ENCODE measurements at regions not wholly inside any gene's neighbourhood (a gene's known extent, or its start where the extent isn't known, plus 50 kb on each side); places are given as distances from the start of the nearest gene placed in this dataset.

GRCh38 chr6:98566126-98566525, 268.2 kb upstream of the POU3F2 start:
- in situ Hi-C loops (cut with HindIII; ENCODE audit: low pct_unique_long_range_greater_than_20kb, low sequenced_read_pairs): no loop called here
- no peak for DNase-seq (ENCODE audit: low read depth)

- in situ Hi-C loops (cut with HindIII; ENCODE audit: low pct_unique_long_range_greater_than_20kb, low sequenced_read_pairs): no loop called here
- no peak for DNase-seq (ENCODE audit: low read depth)
Measured at GRCh38 chr6:98572579-98572978, 261.8 kb upstream of the POU3F2 start.

DNA sequence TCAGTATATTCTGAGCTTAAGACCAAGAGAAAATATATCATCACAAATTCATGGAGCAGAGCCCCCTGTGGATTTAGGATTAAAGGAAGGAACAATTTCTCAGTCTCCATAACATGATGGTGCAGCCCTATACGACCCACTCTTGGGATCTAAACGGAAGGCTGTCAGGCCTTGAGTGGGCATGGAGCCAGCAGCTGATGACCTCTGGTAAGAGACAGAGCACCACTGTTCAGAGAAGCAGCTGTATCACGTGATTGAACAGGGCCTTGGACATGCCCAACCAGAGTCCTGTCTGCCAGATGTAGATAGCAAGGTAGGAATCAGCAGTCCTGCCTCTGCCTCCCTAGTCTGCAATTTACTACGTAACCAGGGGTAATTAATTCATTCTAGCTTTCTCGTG, 259.4 kb upstream of the POU3F2 start:
- no peak for DNase-seq (ENCODE audit: low read depth)
- in situ Hi-C loops (cut with HindIII; ENCODE audit: low pct_unique_long_range_greater_than_20kb, low sequenced_read_pairs): no loop called here

DNA sequence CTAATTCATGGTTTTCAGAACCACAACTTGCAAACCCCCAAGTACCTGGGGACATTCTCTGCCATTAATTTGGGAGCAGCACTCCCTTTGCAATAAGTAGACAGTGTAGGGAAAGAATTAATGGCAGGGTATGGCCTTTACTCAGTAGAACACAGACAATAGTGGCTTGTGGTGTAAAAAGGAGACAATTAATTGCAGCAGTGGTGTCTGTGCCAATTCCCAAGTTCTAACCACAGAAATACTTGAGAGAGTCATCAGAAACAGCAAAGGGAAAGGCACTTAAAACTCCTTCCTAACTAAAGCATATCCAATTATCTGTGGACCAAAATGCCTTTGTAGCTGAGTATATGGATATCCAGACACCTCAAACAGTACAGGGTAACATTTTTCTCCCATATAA, 257.6 kb upstream of the POU3F2 start:
- no peak for DNase-seq (ENCODE audit: low read depth)
- in situ Hi-C loops (cut with HindIII; ENCODE audit: low pct_unique_long_range_greater_than_20kb, low sequenced_read_pairs): no loop called here

DNA sequence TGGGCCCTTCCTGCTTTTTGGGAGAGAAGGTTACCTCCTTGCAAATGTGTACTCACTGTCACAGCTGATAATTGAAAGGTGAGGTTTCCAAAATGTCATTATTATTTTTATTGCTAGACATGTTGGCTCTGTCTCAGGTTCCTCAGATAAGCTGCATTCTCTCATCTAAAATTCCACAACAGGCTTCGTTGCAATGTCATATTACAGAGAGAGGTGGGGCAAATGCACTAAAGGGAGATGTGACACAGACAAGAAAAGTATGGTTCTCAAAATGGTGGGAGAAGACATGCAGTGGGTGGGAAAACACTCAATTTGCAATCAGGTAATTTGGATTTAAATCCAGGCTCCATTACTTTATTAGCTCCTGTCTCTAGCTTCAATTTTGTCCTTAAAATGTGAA, 256.4 kb upstream of the POU3F2 start:
- DNase-seq (ENCODE audit: low read depth): no peak
- in situ Hi-C loops (cut with HindIII; ENCODE audit: low pct_unique_long_range_greater_than_20kb, low sequenced_read_pairs): no loop called here

DNA sequence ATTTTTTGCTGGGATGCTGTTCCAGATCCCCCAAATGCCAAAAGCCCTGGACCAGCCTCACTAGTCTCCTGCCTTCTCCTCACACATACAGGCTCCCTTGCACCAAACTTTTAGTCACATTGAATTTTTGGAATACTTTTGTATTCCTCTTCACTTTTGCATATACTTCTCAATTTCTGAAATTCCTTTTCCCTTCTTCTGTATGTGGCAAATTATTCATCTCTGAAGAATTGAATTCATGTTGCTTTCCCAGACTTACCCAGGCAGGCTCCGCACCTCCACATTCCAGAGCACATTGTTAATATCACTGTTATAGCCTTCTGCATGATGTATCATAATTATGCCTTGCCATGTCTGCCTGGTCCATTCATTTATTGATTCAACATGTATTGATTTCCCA, 255.3 kb upstream of the POU3F2 start:
- no peak for DNase-seq (ENCODE audit: low read depth)
- in situ Hi-C loops (cut with HindIII; ENCODE audit: low pct_unique_long_range_greater_than_20kb, low sequenced_read_pairs): no loop called here

DNA sequence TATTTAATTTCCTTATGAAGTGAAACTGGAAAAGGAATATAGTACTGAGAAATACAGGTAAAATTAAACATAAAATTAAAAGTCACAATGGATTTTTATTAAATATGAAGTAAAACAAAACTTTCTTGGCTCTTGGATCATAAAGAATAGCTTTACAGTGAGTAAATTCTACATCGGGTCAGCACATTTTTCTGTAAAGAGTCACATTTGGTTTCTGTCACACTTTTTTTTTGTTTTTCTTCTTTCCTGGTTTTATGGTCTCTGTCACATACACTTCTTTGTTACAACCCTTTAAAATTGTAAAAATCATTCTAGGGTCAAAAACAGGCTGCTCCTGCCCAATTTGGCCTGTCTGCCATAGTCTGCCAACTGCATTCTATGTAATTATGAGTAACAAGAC, 254.4 kb upstream of the POU3F2 start:
- DNase-seq (ENCODE audit: low read depth): no peak
- in situ Hi-C loops (cut with HindIII; ENCODE audit: low pct_unique_long_range_greater_than_20kb, low sequenced_read_pairs): no loop called here

DNA sequence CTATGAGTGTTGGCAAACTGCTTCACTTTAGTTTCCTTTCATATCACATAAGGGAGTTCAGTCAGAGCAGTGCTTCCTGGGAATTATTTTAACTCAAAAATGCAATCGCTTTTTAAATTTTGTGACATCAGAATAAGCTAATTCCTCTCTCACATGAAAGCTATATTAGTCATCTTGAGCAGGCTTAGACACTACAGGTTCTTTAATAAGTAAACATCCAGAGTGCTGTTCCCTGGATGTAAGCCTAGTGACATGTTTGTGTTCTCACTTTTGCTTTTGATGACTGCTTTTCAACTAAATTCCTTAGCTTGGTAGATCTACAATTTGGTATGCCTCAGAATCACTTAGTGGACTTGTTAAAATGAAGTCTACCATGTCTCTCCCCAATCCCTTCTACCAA, 252.7 kb upstream of the POU3F2 start:
- in situ Hi-C loops (cut with HindIII; ENCODE audit: low pct_unique_long_range_greater_than_20kb, low sequenced_read_pairs): no loop called here

DNA sequence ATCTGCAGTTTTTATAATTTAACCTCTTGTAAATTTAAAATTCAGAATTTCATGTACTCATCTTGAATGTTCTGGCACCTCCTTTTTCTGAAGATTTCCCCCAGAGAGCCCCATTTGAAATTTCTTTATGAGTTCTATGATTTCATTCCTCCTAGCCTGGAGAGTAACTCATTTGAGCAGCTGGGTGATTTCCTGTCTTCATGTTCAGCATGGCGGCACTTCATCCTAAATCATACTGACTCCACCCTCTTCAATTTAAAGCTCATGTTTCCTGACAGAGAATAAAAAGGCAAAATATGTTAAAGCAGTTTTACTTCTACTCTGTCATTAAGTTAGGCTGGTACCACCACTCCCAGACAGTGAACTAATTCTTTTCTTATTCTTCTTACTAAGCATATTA, 250.9 kb upstream of the POU3F2 start:
- in situ Hi-C loops (cut with HindIII; ENCODE audit: low pct_unique_long_range_greater_than_20kb, low sequenced_read_pairs): no loop called here
- DNase-seq (ENCODE audit: low read depth): no peak

More for the DNA sequence above, 252.7 kb upstream of the POU3F2 start:
- DNase-seq (ENCODE audit: low read depth): no peak

DNA sequence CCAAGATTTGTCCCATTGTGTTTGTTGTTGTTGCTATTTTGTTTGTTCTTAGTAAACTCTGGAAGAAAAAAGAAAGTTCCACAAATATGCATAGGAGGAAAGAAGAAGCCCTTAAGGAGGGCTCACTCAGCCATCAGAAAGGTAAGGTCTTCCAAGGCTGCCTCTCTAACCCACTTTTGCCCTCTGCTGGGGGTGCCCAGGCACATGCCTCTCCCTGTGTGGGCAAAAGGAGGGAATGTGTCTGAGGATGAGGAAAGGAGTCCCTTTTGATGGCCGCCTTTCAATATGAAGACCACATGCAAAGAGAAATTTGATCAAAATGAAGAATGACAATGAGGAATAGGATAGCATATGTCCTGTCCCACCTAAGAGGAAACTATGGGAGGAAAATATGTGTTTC, 248.2 kb upstream of the POU3F2 start:
- in situ Hi-C loops (cut with HindIII; ENCODE audit: low pct_unique_long_range_greater_than_20kb, low sequenced_read_pairs): no loop called here
- no peak for DNase-seq (ENCODE audit: low read depth)

DNA sequence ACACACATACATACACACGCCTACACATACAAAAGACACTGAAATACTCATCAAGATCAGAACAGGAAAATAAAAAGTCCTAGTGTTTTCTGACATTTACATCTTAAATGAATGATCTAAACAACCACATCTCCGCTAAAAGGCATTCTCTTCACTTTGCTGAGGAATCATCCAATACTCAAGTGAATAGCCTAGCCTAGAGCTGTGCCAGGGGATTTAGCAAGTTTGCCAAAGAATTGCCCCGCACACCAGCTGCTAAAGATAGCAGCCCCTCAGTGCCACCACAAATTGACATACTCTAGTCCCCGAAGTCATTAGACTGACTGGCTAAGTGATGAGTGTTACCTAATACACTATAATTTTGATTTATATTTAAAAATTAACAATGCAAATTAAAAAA, 246.8 kb upstream of the POU3F2 start:
- in situ Hi-C loops (cut with HindIII; ENCODE audit: low pct_unique_long_range_greater_than_20kb, low sequenced_read_pairs): no loop called here
- DNase-seq (ENCODE audit: low read depth): no peak

GRCh38 chr6:98589536-98589935, 244.8 kb upstream of the POU3F2 start:
- in situ Hi-C loops (cut with HindIII; ENCODE audit: low pct_unique_long_range_greater_than_20kb, low sequenced_read_pairs): no loop called here

DNA sequence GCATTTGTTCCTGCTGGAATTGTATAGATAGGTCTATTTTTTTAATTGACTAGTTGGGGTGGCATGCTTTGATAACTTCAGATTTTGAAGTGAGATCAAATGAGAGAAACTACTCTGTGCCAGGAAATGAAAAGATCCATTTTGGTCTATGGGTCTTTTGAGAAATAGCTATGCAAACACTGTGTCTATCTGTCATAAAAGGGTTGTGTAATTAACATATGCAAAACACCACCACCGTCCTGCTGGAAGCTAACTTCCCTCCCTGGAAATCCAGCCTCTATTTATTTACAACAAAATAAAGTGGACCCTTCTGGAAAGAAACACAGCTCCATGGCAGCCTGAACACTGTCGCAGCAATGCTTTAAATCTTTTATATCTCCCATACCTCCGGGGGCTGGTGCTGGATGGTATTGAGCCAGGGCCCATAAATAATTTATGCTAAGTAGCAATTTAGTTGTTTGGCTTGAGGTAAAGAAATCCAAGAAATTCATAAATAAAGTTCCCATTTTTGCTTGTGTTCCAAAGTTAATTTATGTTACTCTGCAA, 244.2 kb upstream of the POU3F2 start:
- in situ Hi-C loops (cut with HindIII; ENCODE audit: low pct_unique_long_range_greater_than_20kb, low sequenced_read_pairs): no loop called here
- DNase-seq (ENCODE audit: low read depth): no peak

More at GRCh38 chr6:98589536-98589935, 244.8 kb upstream of the POU3F2 start:
- no peak for DNase-seq (ENCODE audit: low read depth)

DNA sequence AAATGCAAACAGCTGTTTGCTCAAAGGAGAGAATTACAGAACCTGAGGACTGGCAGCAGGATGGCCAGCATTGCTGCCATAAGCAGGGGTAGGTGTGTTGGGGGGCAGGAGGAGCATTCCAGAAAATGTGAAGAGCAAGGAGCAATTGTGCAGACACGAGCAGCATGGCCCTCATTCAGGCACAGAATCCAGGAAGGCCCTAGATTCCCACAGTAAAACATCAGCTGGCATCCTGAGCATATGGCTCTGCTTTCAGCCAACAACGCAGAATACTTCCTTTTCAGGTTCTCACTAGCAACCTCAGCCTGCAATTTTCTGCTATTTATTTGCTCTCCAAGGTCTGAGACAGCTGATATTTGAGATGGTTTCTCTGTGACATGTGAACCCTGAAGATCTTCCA, 243.4 kb upstream of the POU3F2 start:
- in situ Hi-C loops (cut with HindIII; ENCODE audit: low pct_unique_long_range_greater_than_20kb, low sequenced_read_pairs): no loop called here
- DNase-seq (ENCODE audit: low read depth): no peak

DNA sequence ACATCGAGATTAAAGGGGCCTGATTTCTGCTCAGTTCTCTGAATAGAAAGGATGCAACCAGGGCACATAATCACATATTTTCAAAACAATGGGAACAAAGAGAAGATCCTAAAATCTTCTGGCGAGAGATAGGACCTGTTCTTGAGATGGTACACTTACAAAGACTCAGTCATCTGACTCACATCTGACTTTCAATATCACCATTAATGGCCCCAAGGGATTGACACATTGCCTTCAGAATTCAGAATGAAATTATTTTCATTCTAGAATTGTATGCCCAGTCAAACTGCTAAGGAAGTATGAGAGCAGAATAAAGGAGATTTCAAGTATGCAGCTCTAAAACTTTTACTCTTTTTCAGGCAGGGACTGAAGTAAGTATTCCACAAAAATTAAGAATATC, 240.7 kb upstream of the POU3F2 start:
- no peak for DNase-seq (ENCODE audit: low read depth)
- in situ Hi-C loops (cut with HindIII; ENCODE audit: low pct_unique_long_range_greater_than_20kb, low sequenced_read_pairs): no loop called here

DNA sequence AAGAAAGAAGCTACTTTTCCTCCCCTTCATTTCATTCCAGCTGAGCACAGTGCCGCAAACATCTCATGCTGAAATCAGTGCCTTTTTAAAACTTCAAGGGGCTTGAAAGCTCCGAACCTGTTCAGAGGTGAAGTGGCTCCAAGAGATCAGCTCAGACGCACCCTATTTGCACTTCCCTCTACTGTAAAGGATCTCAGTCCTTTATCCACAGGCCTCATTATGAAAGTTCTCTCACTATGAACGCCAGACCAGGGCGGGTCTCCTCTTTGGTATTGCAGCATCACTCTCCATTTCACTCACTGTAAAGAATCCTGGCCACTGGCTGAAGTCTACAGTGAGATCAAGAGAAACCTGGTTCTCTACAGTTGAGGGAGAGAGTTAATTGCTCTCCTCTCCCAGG, 232.7 kb upstream of the POU3F2 start:
- in situ Hi-C loops (cut with HindIII; ENCODE audit: low pct_unique_long_range_greater_than_20kb, low sequenced_read_pairs): no loop called here
- DNase-seq (ENCODE audit: low read depth): no peak

DNA sequence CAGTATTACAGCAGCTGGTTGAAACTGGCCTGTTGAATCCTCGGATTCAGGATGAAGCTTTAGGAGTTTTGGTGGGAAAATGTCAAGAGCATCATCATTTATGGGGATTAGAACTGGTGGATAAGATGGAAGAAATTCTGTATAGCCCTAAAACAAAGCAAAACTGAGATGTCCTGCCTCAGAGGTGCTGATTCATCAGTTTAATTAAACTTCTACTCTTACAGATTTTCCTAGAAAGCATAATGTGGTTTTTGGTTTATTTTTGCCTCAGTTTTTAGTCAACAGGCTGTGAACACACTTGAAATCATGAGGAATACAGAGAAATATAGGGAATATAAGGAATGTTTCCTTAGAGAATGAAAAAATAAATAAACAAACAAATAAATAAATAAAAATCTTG, 228.7 kb upstream of the POU3F2 start:
- DNase-seq (ENCODE audit: low read depth): no peak
- in situ Hi-C loops (cut with HindIII; ENCODE audit: low pct_unique_long_range_greater_than_20kb, low sequenced_read_pairs): no loop called here

DNA sequence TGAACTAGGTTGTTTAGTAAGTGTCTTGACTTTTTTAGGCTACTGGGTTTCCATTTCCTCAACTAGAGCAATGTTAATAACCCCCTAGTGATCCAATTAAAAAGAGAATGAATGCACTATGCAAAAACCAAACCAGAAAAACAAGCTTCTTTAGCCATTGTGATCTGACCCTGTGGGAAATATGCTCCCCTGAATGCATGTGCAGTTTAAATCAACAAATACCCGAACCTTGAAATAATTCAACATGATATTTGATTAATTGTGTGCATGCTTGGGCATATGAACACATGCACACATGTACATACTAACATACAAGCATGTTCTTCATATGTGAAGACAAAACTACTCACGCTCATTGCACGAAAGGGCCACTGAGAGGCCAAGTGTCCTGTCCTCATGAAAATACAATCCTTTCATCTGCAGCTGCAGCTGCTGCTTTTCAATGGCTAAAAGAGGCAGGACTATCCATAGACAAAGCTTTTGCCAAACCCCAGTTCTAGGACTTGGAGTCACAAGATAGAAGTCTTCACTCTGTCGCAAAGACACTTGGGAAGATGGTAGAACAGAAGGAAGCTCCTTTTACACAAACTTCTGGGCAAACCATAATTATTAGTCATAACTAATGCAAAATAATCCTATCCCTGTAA, 207.1 kb upstream of the POU3F2 start:
- no peak for DNase-seq (ENCODE audit: low read depth)
- in situ Hi-C loops (cut with HindIII; ENCODE audit: low pct_unique_long_range_greater_than_20kb, low sequenced_read_pairs): no loop called here

DNA sequence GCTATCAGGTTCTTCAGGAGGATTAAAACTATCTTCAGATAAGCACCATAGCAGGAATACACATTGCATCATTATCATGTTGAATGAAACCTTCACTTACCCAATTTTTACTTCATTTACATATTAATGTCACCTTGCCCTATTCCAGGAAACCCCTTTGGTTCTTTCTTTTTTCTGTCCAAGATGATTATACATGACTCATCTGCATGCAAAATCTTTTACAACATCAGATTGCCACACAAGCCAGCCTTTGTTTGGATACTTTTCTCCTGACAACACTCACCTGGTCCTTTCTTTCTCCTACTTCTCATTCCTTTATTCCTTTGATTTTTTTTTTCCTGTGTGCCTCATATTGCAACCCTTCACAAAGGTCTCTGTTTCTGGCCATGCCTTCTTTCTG, 200.5 kb upstream of the POU3F2 start:
- DNase-seq (ENCODE audit: low read depth): no peak

GRCh38 chr6:98634569-98634968, 199.8 kb upstream of the POU3F2 start:
- in situ Hi-C loops (cut with HindIII; ENCODE audit: low pct_unique_long_range_greater_than_20kb, low sequenced_read_pairs): no loop called here
- no peak for DNase-seq (ENCODE audit: low read depth)

More for the DNA sequence above, 200.5 kb upstream of the POU3F2 start:
- in situ Hi-C loops (cut with HindIII; ENCODE audit: low pct_unique_long_range_greater_than_20kb, low sequenced_read_pairs): no loop called here
